B cell (primary cell): ENCODE measurements at regions not wholly inside any gene's neighbourhood (a gene's known extent, or its start where the extent isn't known, plus 50 kb on each side); places are given as distances from the start of the nearest gene placed in this dataset.

Source experiments
- ATAC-seq: fragments of 200-7000 bp; cut with Tn5 transposase; one replicate; pipeline ENCODE4 v1.10.0; 2021; ENCODE audit warnings: low read depth, mild to moderate bottlenecking, moderate number of reproducible peaks, moderate library complexity
- CTCF ChIA-PET: fragments of 350-600 bp; sonication (Branson Sonifier 250); formaldehyde crosslinking; loops from one replicate; lab custom pipeline; 2021; ENCODE audit warnings: antibody characterized with exemption, inconsistent platforms; lab: Charles Lee
- POLR2A ChIA-PET: fragments of 350-600 bp; sonication (Branson Sonifier 250); formaldehyde crosslinking; loops from one replicate; lab custom pipeline; 2021; ENCODE audit warnings: antibody characterized with exemption; lab: Charles Lee
- DNase-seq: peaks from one replicate; pipeline ENCODE4 v3.0.0; 2013
- H2AFZ ChIP-seq: 2 replicates; pipeline ENCODE4 v1.6.1; 2012; ENCODE audit warnings: mild to moderate bottlenecking, low read depth, low read length; ENCODE audit not compliant: insufficient read depth, poor library complexity, severe bottlenecking
- H3K27ac ChIP-seq, 2 donors: 1 replicate in 1 of 2; 2 replicates in 1 of 2; pipeline ENCODE4 v1.5.1; 2012 to 2013; ENCODE audit warnings: low read length in 2 of 2, mild to moderate bottlenecking in 2 of 2, moderate library complexity in 1 of 2
- H3K27me3 ChIP-seq, 4 experiments: fragments of 200-600 bp in 1 of 4; sonication (generic) in 1 of 4; replicated peaks in 1 of 4; 1 replicate in 2 of 4; 2 replicates in 2 of 4; pipeline versions ENCODE4 v1.6.1 to v1.7.0; 2013 to 2016; ENCODE audit warnings: low read length in 3 of 4, mild to moderate bottlenecking in 2 of 4, mixed read lengths in 1 of 4, moderate library complexity in 1 of 4; ENCODE audit not compliant: insufficient read depth in 4 of 4, control insufficient read depth in 3 of 4; ENCODE audit errors: control extremely low read depth in 1 of 4
- H3K36me3 ChIP-seq, 2 experiments: replicated peaks in 1 of 2; 1 replicate in 1 of 2; 2 replicates in 1 of 2; pipeline versions ENCODE4 v1.6.1 to v1.7.1; 2013; ENCODE audit warnings: low read length in 1 of 2; ENCODE audit not compliant: insufficient read depth in 2 of 2, control insufficient read depth in 1 of 2; ENCODE audit errors: control extremely low read depth in 1 of 2, extremely low read depth in 1 of 2
- H3K4me1 ChIP-seq, 2 donors: fragments of 200-600 bp in 1 of 2; sonication (generic) in 1 of 2; 1 replicate in 1 of 2; 2 replicates in 1 of 2; pipeline versions ENCODE4 v1.5.1 to v1.6.1; 2013 to 2017; ENCODE audit warnings: low read length in 2 of 2; ENCODE audit not compliant: control insufficient read depth in 2 of 2, insufficient read depth in 2 of 2
- H3K4me2 ChIP-seq: replicated peaks from 2 replicates; pipeline ENCODE3; 2012; ENCODE audit warnings: mild to moderate bottlenecking, low read depth, low read length; ENCODE audit not compliant: poor library complexity, severe bottlenecking
- H3K4me3 ChIP-seq, 5 experiments: fragments of 200-600 bp in 1 of 5; sonication (generic) in 1 of 5; 1 replicate in 3 of 5; 2 replicates in 2 of 5; pipeline versions ENCODE4 v1.5.1 to v1.7.0; 2011 to 2016; ENCODE audit warnings: low read length in 4 of 5, mild to moderate bottlenecking in 4 of 5, low read depth in 2 of 5, control low read depth in 1 of 5, moderate library complexity in 1 of 5; ENCODE audit not compliant: insufficient read depth in 1 of 5; ENCODE audit errors: control extremely low read depth in 1 of 5, extremely low read depth in 1 of 5
- H3K79me2 ChIP-seq: fragments of 200-600 bp; sonication (generic); one replicate; pipeline ENCODE4 v1.6.0; 2016; ENCODE audit warnings: low read length; ENCODE audit not compliant: control insufficient read depth, insufficient read depth
- H3K9ac ChIP-seq: fragments of 200-600 bp; sonication (generic); 2 replicates; pipeline ENCODE4 v1.6.1; 2017; ENCODE audit warnings: mild to moderate bottlenecking, low read length, moderate library complexity
- H3K9me3 ChIP-seq, 3 donors: one replicate each; pipeline versions ENCODE4 v1.6.1 to v1.7.1; 2013; ENCODE audit warnings: low read length in 2 of 3; ENCODE audit not compliant: control insufficient read depth in 2 of 3, insufficient read depth in 1 of 3; ENCODE audit errors: control extremely low read depth in 1 of 3
- H4K20me1 ChIP-seq: 2 replicates; pipeline ENCODE4 v1.6.0; 2012; ENCODE audit warnings: mild to moderate bottlenecking, low read length; ENCODE audit not compliant: insufficient read depth, control insufficient read depth, poor library complexity, severe bottlenecking
- H3K27ac Mint-ChIP-seq: one replicate; pipeline ENCODE4 v1.8.0; 2021; ENCODE audit warnings: mixed read lengths
- H3K27me3 Mint-ChIP-seq: one replicate; pipeline ENCODE4 v1.8.0; 2021; ENCODE audit warnings: mixed read lengths
- H3K4me1 Mint-ChIP-seq: one replicate; pipeline ENCODE4 v1.8.0; 2021; ENCODE audit warnings: mixed read lengths
- H3K4me3 Mint-ChIP-seq: one replicate; pipeline ENCODE4 v1.8.0; 2021; ENCODE audit warnings: mixed read lengths
- H3K9me3 Mint-ChIP-seq: one replicate; pipeline ENCODE4 v1.8.0; 2022; ENCODE audit warnings: mixed read lengths; ENCODE audit not compliant: insufficient read depth
- EZH2 ChIP-seq: IDR thresholded peaks from 2 replicates; pipeline ENCODE4 v1.6.1; 2012; ENCODE audit warnings: borderline replicate concordance, low read depth, mild to moderate bottlenecking, moderate library complexity, low read length; ENCODE audit not compliant: insufficient read depth, poor library complexity, severe bottlenecking
- WGBS: methylation state at CpG from one replicate; pipeline ENCODE4 v1.1.5; 2013; ENCODE audit warnings: missing lambda C conversion rate; ENCODE audit not compliant: insufficient coverage; 5-methylcytosine and 5-hydroxymethylcytosine counted together
- intact Hi-C: fragments of 100-400 bp; cut with micrococcal nuclease; formaldehyde crosslinking; loops from one replicate; pipeline ENCODE4 v1.10.0; 2022
- TF ChIP-seq, protein P1 (sequence below): fragments of 200-600 bp; IDR thresholded peaks from one replicate; pipeline ENCODE4 v1.8.0; 2022; ENCODE audit warnings: antibody characterized with exemption, mild to moderate bottlenecking

DNA sequence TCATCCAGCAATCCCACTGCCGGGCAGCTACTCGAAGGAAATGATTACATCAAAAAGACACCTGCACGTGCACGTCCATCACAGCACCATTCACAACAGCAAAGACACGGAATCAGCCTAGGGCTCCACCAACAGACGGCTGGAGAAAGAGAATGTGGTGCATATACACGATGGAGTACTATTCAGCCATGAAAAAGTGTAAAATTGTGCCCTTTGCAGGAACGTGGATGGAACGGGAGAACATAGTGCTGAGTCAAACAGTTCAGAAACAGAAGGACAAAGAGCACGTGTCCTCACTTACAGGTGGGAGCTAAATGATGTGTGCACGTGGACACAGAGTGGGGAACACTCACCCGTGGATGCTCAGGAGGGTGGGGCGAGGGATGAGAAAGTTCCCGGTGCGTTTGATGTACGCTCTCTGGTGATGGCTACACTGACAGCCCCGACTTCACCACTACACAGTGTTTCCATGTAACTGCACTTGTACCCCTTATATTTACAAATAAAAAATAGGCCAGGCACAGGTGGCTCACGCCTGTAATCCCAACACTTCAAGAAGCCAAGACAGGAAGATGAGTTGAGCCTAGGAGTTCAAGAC, 92.0 kb downstream of the PDGFA start:
- H3K9me3 ChIP-seq, result peaks cover 0 to 13% (median 0%) of the 10 kb centered on the region in 3 donors
- no peak overlapping the region for H3K4me3 Mint-ChIP-seq
- no peak overlapping the region for H3K27ac Mint-ChIP-seq
- CTCF ChIA-PET, result no interaction called here
- ATAC-seq (no peak), DNase-seq (no peak)
- H3K4me1 ChIP-seq, result no peaks in the 10 kb centered on the region
- 93% methylated on average over 12 of the region's 18 CpGs for WGBS
- H3K9ac ChIP-seq, result no peak overlapping the region
- H3K4me1 Mint-ChIP-seq, result no peaks in the 10 kb centered on the region
- no peaks in the 10 kb centered on the region for H3K27me3 ChIP-seq
- H3K9me3 Mint-ChIP-seq, result no peaks in the 10 kb centered on the region
- H3K36me3 ChIP-seq, result no peaks in the 10 kb centered on the region
- POLR2A ChIA-PET, result no interaction called here
- intact Hi-C loops, result no loop called here
- H3K27ac ChIP-seq, result no peak overlapping the region
- no peaks in the 10 kb centered on the region for H3K79me2 ChIP-seq
- TF ChIP-seq EZH2, result no peak
- no peaks in the 10 kb centered on the region for H4K20me1 ChIP-seq
- H3K4me2 ChIP-seq, result no peak overlapping the region
- no peak overlapping the region for H3K4me3 ChIP-seq
- no peaks in the 10 kb centered on the region for H3K27me3 Mint-ChIP-seq
- H2AFZ ChIP-seq, result no peak overlapping the region

DNA sequence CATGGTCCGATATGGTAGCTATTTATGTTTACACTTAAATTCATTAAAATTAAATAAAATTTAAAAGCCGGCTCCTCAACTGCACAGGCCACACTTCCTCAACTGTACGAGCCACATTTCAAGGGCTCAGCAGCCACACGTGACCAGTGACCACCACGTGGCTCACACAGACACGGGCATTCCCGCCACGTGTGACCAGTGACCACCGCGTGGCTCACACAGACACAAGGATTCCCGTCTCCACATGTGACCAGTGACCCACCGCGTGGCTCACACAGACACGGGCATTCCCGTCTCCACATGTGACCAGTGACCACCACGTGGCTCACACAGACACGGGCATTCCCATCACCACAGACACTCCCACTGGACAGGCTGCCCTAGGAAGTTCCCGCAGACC, 91.3 kb downstream of the PDGFA start:
- Histone ChIP-seq H3K27ac (no peak overlapping the region), H3K9ac (no peak overlapping the region), H4K20me1 (no peaks in the 10 kb centered on the region), H3K79me2 (no peaks in the 10 kb centered on the region), H3K4me1 (no peaks in the 10 kb centered on the region), H2AFZ (no peak overlapping the region), H3K9me3 (peaks cover 0 to 17% (median 0%) of the 10 kb centered on the region in 3 donors), H3K36me3 (no peaks in the 10 kb centered on the region), H3K4me3 (no peak overlapping the region), H3K27me3 (no peaks in the 10 kb centered on the region), H3K4me2 (no peak overlapping the region)
- H3K27ac Mint-ChIP-seq, result no peak overlapping the region
- no peak overlapping the region for H3K4me3 Mint-ChIP-seq
- POLR2A ChIA-PET, result no interaction called here
- H3K9me3 Mint-ChIP-seq, result no peaks in the 10 kb centered on the region
- H3K27me3 Mint-ChIP-seq, result no peaks in the 10 kb centered on the region
- WGBS, result 95% methylated on average over 16 of the region's 18 CpGs
- CTCF ChIA-PET, result no interaction called here
- ATAC-seq, result no peak
- intact Hi-C loops, result no loop called here
- H3K4me1 Mint-ChIP-seq, result no peaks in the 10 kb centered on the region
- TF ChIP-seq EZH2, result no peak
- TF ChIP-seq, protein P1, sequence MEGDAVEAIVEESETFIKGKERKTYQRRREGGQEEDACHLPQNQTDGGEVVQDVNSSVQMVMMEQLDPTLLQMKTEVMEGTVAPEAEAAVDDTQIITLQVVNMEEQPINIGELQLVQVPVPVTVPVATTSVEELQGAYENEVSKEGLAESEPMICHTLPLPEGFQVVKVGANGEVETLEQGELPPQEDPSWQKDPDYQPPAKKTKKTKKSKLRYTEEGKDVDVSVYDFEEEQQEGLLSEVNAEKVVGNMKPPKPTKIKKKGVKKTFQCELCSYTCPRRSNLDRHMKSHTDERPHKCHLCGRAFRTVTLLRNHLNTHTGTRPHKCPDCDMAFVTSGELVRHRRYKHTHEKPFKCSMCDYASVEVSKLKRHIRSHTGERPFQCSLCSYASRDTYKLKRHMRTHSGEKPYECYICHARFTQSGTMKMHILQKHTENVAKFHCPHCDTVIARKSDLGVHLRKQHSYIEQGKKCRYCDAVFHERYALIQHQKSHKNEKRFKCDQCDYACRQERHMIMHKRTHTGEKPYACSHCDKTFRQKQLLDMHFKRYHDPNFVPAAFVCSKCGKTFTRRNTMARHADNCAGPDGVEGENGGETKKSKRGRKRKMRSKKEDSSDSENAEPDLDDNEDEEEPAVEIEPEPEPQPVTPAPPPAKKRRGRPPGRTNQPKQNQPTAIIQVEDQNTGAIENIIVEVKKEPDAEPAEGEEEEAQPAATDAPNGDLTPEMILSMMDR, result no peak
- no peak for DNase-seq
